HepG2 (cell line): ENCODE measurements at regions not wholly inside any gene's neighbourhood (a gene's known extent, or its start where the extent isn't known, plus 50 kb on each side); places are given as distances from the start of the nearest gene placed in this dataset.

Experiments
- CTCF ChIP-seq: sonication (generic); formaldehyde crosslinking; IDR thresholded peaks from 2 replicates; pipeline ENCODE4 v1.5.0; 2020; ENCODE audit warnings: mild to moderate bottlenecking, missing genetic modification reagents, moderate library complexity
- GABPA ChIP-seq, 2 experiments: IDR thresholded peaks; 2 replicates each; pipeline ENCODE4 v1.6.1; 2011 to 2016; ENCODE audit warnings: low read depth in 2 of 2, low read length in 1 of 2, missing biosample characterization in 1 of 2, missing genetic modification characterization in 1 of 2
- KLF6 ChIP-seq: IDR thresholded peaks from 2 replicates; pipeline ENCODE4 v1.8.0; 2016; ENCODE audit warnings: missing biosample characterization, missing genetic modification reagents
- NAIF1 ChIP-seq: sonication (generic); formaldehyde crosslinking; IDR thresholded peaks from 2 replicates; pipeline ENCODE4 v1.5.0; 2020; ENCODE audit warnings: mild to moderate bottlenecking, missing genetic modification reagents, borderline replicate concordance
- ONECUT2 ChIP-seq: sonication (generic); formaldehyde crosslinking; IDR thresholded peaks from 2 replicates; pipeline ENCODE4 v1.4.0; 2020; ENCODE audit warnings: missing genetic modification reagents
- PHF5A ChIP-seq: IDR thresholded peaks from one replicate; pipeline ENCODE4 v1.6.1; 2018; ENCODE audit warnings: low read depth, missing genetic modification reagents; ENCODE audit not compliant: unreplicated experiment
- TCF7 ChIP-seq: sonication (generic); IDR thresholded peaks from 2 replicates; pipeline ENCODE4 v1.6.1; 2016; ENCODE audit warnings: antibody characterized with exemption, low read depth
- ZNF274 ChIP-seq: sonication (generic); formaldehyde crosslinking; IDR thresholded peaks from 2 replicates; pipeline ENCODE4 v1.5.1; 2020; ENCODE audit warnings: mild to moderate bottlenecking, missing genetic modification reagents
- ZNF335 ChIP-seq: sonication (generic); formaldehyde crosslinking; IDR thresholded peaks from 2 replicates; pipeline ENCODE4 v1.4.0; 2020; ENCODE audit warnings: missing genetic modification reagents
- TF ChIP-seq, protein P1 (sequence below): sonication (generic); formaldehyde crosslinking; IDR thresholded peaks from 2 replicates; pipeline ENCODE4 v1.8.1; 2023; ENCODE audit warnings: missing genetic modification reagents, inconsistent platforms, borderline replicate concordance

- TF ChIP-seq KLF6 (CRISPR knock-in tag): no peak
- no peak for TF ChIP-seq TCF7
- TF ChIP-seq GABPA (IDR thresholded peaks at IDR 0.05; ENCODE audit: low read depth, low read length): no peak
- TF ChIP-seq GABPA (CRISPR knock-in tag; IDR thresholded peaks at IDR 0.05; ENCODE audit: low read depth): no peak
- TF ChIP-seq CTCF: no peak
- TF ChIP-seq PHF5A (CRISPR knock-in tag): no peak
- no peak for TF ChIP-seq NAIF1 (CRISPR knock-in tag)
- TF ChIP-seq, protein P1, sequence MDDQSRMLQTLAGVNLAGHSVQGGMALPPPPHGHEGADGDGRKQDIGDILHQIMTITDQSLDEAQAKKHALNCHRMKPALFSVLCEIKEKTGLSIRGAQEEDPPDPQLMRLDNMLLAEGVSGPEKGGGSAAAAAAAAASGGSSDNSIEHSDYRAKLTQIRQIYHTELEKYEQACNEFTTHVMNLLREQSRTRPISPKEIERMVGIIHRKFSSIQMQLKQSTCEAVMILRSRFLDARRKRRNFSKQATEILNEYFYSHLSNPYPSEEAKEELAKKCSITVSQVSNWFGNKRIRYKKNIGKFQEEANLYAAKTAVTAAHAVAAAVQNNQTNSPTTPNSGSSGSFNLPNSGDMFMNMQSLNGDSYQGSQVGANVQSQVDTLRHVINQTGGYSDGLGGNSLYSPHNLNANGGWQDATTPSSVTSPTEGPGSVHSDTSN: no peak
- no peak for TF ChIP-seq ONECUT2
- TF ChIP-seq ZNF335 (CRISPR knock-in tag): no peak
- no peak for TF ChIP-seq ZNF274 (CRISPR knock-in tag)
These were observed 66.6 kb downstream of the ING2 start for GRCh38 chr4:183571350-183571941.
